AG10803 (cell line): ENCODE measurements at regions not wholly inside any gene's neighbourhood (a gene's known extent, or its start where the extent isn't known, plus 50 kb on each side); places are given as distances from the start of the nearest gene placed in this dataset.

Experiments used
- DNase-seq: peaks from one replicate; pipeline ENCODE4 v3.0.0; 2010; ENCODE audit warnings: low read depth
- H3K4me3 ChIP-seq: 2 replicates; pipeline ENCODE4 v1.5.1; 2011; ENCODE audit warnings: mild to moderate bottlenecking, low read length, control low read depth
- CTCF ChIP-seq: conservative IDR thresholded peaks from 2 replicates; pipeline ENCODE4 v1.5.1; 2011; ENCODE audit warnings: mild to moderate bottlenecking, low read length, control low read depth, inconsistent platforms

DNA sequence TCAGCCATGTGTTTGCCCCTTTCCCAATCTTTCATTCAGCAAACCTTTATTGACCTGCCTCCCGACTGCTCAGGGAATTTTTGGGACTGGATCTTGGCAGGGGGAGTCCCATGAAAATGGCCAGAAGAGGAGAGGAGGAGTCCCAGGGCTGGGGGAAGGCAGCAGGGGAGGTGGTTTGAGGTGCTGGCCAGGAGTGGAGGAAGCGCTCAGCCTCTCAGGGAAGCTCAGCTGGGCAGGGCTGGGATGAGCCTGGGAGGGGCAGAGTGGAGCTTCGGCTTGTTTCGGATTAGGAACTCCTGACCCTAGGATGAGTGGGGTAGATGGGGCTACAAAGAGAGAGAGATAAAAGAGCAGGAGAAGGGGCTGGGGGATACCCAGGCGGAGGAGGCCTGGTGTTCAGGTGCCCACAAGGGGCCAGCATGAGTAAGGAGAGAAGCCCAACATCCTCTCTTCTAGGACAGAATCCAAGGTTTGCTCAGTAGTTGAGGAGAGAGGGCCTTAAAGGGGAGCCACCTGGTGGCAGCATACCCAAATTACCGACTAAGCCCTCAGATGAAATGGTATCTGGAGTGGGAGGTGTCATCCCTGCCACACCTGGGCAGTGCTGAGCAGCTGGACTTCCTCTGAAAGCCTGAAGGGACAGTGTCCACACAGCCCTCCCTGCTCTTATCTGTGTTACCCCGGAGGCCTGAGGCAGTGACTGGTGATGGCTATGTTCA is 91.1 kb downstream of the INHBB start:
- H3K4me3 ChIP-seq, result no peak overlapping the region
- peak; percentile 52 for TF ChIP-seq CTCF
- DNase-seq, result peak; percentile 46

DNA sequence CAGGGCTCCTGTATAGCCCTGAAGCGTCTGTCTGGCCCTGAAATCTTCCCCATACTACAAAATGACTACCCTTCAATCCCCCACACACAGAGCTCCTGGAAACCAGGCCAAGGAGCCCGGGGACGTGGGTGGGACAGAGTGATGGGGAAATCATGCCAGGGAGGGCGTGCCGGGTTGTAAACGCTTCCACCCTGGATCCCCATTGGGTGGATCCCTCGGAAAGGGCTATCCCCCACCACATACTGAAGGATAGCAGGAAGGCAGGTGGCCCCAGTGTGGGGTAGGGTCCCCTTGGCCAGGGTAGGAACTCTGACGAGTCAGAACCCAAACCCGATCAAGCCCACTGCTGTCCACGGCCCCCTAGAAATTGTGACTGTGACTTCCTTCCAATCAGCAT is 91.7 kb downstream of the INHBB start:
- no peak for TF ChIP-seq CTCF
- DNase-seq, result no peak
- no peak overlapping the region for H3K4me3 ChIP-seq

DNA sequence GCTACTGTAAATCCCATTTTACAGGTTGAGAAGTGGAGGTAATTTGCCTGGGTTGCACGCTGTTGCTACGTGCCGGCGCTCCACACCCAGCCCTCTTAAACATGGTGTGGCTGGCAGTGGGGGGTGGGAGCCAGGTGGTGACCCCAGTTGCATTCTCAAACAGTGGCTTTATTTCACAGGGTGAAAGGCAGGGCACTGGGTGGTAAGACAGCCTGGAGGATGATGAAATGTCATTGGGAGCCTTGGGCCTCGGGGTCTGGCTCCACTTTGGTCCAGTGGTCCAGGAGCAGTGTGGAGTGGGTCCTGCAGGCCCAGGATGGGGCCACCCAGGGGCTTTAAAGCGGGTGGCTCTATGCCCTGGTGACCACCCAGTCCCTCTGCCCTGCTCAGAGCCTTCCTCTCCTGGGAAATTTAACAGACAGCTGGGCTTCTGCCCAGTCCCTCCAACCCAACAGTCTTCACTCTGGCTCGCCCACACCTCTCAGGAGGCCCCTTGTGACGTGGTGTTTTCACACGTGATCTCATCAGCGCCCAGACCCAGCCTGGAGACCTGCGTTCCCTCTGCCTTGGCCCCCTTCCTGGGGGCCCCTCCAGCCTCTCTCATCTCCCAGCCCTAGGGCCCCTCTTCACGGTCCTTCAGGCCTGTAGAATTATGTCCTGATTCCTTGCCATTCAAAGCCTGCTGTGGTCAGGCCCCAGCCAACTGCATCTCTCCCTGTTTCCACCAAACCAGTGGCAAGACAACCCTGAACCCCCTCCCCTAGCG is 92.5 kb downstream of the INHBB start:
- no peak overlapping the region for H3K4me3 ChIP-seq
- no peak for TF ChIP-seq CTCF
- DNase-seq, result no peak

DNA sequence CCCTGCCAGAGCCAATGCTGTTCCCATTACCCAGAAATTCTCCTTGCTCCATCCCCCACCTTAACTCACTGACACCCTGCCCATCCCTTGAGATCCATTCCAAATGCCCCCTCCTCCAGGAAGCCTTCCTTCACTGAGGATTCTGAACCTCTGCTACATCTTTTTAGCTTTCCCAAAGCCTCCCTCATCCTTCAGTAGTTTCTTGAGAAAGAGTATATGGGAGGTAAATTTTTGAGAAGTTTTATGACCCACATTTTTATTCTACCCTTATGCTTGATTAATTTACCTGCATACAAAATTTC is 93.1 kb downstream of the INHBB start:
- no peak for DNase-seq
- no peak for TF ChIP-seq CTCF
- no peak overlapping the region for H3K4me3 ChIP-seq

DNA sequence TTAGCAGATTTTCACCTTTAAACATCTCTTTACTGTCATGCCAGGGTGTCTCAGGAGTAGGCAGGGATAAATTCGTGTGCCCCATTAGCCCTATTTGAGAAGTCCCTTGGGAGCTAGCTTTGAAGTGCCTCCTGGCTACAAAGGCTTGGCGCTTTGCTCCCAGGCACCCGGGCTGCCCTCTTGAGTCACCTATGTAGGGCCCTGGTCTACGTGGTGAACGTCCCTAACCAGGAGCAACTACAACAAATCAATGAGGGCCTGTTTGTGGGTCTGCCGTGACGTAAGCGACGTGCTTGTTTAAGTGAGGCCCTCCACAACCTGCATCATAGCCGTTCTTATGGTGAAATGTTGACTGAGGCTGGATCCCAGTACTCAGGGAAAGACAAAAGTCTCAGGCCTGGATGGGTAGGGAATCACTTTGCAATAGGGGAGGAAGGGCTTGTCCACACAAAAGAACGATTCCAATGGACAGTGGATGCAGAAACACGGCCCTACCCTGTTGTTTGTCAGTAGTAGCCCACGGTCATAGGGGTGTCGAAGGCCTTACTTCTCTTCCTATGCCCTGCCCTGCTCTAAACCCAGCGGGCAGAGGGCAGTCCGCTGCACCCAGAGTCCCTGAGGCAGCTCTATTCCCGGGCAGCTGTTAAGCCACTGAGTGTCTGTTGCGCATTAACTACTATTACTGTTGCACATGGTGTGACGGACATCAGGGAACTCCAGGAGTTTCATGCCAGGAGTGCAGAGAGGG is 93.9 kb downstream of the INHBB start:
- no peak for DNase-seq
- H3K4me3 ChIP-seq, result no peak overlapping the region
- TF ChIP-seq CTCF, result no peak

- no peak overlapping the region for H3K4me3 ChIP-seq
- DNase-seq, result no peak
- no peak for TF ChIP-seq CTCF
Measured at GRCh38 chr2:120440521-120441350, 94.8 kb downstream of the INHBB start.
